Inflammatory macrophage treated with lipopolysaccharide for 1 hour (primary cell): ENCODE measurements at regions not wholly inside any gene's neighbourhood (a gene's known extent, or its start where the extent isn't known, plus 50 kb on each side); places are given as distances from the start of the nearest gene placed in this dataset.
"Not testable (repeated sequence)": the region's sequence is repeated elsewhere in the genome, so short reads cannot be mapped to it uniquely, and the experiment has no call there.

ENCODE experiments used
- DNase-seq, 2 donors: peaks; one replicate each; pipeline ENCODE4 v3.0.0-alpha.2; 2020 to 2022

DNA sequence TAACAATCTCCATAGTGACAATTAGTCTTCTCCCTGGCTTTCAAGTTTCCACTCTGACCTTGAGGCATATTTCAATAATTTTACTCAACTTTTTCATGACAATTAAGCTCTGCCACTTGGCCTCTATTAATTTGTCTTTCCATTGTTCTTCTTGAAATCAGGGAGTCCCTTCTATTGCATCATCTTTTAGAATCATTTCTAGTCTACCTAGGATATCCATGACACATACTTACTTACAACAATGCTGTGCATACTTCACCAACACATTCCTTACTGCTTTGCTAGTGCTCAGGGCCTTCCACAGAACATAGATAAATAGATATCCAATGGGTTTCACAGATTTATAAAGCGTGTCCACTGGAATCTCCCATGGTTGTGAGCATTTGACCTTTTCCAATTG is 331.5 kb upstream of the LRP1B start:
- DNase-seq = no peak

DNA sequence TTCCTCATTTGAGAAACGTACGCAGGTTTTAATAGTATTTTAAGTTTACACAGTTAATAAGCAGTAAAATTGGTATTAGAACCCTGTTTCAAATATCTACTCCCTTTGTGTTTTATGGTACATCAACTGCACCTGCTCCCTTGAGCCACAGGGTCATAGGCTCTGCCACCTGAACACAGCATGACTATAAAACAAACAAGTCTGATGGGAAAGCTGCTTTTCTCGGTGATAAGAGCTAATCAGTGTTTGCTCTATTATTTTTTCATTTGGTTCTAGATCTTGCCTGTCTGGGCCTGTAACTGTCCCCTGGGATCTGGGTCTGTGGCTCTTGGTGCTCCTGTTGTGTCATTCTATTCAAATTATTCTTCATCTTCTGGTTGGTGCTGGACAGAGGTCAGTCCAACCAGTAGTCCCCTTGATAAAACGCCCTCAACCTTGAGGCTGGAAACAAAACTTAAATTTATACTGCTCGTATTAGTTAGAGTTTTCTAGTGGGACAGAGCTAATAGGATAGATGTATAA is 314.8 kb upstream of the LRP1B start:
- no peak for DNase-seq

DNA sequence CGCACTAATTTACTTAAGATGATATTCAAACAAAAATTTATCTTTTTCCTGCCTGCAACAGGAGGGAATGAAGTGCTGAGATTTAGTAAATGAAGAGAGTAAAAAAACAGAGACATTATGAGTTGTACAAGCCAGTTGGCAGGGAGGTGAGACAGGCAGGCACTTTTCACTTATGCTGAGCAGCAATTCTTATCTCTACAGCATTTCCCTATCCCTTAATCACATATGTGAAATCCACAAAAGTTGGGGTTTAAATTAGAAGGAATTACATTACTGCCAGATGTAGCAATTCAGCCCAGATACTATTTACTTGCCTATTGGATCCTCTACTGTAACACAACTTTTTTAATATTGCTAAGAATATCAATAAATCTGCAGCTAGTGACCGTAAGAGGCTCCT is 314.2 kb upstream of the LRP1B start:
- DNase-seq = no peak

DNA sequence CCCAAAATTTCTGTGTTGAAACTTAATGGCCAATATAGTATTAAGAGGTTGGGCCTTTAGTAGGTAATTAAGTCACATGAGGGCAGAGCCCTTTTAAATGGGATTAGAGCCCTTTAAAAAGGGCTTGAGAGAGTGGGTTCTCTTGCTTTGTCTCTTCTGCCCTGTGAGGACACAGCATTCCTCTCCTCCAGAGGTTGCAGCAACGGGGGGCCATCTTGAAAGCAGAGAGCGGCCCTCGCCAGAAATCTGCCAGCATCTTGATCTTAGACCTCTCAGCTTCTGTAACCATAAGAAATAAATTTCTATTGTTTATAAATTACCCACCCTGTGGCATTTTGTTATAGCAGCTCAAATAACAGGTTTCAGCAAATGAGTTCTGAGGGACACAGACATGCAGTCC is 305.0 kb upstream of the LRP1B start:
- no peak for DNase-seq

DNA sequence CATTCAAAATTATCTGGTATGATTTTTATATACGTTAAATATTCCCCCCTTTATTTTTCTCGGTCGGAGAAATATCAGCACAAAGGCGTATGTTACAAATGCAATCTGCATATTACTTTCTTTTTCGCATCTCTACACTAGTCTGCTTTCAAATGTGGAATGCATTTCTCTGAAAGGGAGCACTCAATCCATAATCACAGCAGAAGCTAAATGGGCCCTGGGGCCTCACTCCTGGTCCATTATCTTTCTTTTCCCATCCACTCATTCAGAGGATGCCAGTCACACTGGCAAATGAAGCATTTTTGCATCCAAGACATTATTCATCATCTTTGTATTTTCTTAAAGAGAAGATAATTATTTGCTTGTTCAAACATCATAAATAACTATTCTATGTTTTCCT is 295.2 kb upstream of the LRP1B start:
- no peak for DNase-seq

DNA sequence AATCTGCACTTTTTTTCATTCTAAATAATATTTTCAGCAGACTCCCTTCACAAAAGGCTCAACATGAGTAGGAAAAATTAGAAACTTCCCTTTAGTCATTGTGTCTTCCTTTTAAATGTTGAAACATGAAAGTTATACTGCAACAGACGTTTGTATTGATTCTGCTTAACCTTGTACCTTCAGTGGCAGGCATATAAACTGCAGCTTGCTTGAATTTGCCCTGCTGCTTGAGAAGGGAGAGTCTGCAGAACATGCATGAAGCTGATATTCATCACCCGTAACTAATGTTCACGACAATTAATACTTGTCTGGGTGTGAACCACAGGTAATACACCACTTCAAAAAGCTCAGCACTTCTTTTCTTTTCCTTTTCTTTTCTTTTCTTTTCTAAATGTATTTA is 294.7 kb upstream of the LRP1B start:
- DNase-seq = no peak

DNA sequence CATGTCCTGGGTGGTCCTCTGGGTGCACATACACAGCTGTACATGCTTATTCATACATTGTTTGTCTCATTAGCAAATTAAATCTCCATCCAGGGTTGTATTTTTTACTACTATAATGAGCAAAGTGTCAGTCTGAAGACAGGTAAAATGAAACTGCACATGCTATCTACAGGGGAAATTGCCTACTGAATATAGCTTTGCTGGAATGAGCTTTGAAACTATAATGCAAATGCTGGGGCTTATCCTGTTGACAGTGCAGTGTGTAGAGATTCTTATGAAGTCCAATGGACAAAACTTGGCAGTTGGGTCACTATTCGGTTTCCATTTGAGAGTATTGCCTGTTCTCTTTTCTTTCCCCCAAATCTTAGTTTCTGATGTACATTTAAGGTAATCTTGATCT is 292.8 kb upstream of the LRP1B start:
- DNase-seq = no peak

DNA sequence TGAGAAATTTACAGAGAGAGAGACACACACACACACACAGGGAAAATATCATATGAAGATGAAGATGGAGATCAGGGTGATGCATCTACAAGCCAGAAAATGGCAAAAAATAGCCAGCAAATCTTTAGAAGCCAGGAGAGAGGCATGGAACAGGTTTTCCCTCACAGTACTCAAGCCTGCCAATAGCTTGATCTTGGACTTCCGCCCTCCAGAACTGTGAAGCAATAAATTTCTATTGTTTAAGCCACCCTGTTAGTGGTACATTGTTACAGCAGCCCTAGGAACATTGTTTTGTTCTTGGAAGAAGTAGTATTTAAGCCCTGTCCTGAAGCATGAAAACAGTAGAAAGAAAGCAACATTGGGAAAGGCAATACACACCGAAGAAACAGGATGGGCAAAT is 292.0 kb upstream of the LRP1B start:
- no peak for DNase-seq

DNA sequence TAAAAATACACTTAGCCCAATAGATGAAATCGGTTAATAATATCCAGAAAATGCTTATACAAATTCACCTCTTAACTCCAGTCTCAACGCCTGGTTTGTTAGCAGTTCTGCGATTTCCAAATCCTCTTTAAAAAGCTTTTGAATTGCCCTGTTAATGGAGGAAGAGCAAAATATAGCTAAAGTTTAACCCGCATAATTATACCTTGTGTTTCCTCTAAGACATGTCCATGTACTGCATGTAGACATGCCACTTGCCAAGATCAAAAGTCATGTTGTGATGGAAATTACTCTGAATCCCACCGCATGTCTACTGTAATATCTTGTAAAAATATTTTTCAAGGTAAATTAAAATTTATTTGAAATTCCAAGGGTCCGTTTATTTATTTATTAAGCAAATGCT is 291.2 kb upstream of the LRP1B start:
- DNase-seq = no peak

DNA sequence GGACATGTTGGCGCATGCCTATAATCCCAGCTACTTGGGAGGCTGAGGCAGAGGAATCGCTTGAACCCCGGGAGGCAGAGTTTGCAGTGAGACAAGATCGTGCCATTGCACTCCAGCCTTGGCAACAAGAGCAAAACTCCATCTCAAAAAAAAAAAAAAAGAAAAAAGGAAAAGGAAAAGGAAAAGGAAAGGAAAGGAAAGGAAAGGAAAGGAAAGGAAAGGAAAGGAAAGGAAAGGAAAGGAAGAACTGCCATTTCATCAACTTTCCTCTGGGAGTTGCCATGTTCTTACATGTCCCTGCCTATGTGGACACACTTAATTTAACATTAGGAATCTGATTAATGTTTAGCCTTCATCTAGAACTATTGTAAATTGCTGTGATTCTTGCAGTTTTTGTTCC is 287.9 kb upstream of the LRP1B start:
- not testable (repeated sequence) for DNase-seq

DNA sequence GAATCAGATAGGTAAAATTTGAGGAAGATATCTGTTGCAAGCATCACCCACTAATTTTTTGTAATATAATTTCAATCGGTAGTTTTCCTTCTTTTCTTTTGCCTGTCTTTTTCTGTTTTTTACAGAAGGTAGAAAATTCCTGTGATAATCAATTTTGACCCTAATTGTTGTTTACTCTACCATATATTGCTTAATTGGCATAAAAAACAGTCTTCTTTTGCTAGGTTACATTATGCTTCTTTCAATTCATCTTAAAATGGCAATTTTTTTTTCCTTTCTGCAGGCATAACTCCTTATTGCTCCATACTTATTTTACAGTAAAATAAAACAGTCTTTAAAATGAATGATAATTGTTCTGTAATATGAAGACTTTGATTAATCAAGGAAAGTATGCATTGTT is 286.2 kb upstream of the LRP1B start:
- DNase-seq = no peak

DNA sequence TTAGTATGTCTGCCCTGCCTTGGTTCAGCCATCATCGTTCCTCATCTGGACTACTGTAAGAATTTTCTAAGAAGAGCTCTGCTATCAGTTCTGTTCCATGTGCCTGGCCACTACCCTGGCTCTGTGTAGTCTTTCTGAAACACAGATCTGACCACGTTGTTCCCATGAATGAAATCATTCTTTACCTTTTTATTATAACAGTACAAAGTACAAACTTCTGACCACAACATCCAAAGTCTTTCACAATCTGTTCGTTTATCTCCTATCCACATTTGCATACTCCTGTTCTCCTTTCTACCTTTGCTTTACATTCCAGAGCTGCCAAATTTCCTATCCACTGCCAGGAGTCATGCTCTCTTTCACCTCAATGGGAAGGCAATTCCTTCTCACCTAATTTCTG is 284.6 kb upstream of the LRP1B start:
- DNase-seq = no peak

DNA sequence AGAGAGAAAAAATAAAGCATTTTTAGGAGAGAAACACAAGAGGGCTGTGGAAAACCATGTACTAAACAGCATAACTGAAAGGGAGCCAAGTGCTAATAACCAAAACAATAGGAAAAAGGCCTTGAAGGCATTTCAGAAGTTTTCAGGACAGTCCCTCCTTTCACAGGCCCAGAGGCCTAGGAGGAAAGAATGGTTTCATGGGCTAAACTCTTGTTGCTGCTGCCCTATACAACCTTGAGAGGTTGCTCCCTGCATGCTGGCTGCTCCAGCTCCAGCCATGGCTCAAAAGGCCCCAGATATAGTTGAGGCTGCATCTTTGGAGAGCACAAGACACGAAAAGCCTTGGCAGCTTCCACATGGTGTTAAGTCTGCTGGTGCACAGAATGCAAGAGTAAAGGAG is 267.4 kb upstream of the LRP1B start:
- no peak for DNase-seq

DNA sequence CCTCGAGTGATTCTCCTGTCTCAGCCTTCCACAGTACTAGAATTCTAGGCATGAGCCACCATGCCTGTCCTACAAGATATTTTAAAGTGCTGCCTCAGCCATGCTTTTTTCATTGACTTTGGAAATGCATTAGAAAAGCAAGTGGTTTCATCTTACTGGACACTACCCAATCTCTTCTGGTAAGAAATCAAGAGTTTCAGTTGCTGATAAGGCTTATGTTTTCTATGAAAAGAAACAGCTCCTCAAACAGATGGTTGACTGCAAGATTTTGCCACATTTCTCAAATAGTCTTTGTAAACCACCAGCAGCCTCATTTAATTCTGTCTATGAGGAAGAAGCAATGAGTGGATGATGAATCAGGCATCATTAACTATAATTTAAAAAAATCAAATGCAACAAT is 264.5 kb upstream of the LRP1B start:
- no peak for DNase-seq

DNA sequence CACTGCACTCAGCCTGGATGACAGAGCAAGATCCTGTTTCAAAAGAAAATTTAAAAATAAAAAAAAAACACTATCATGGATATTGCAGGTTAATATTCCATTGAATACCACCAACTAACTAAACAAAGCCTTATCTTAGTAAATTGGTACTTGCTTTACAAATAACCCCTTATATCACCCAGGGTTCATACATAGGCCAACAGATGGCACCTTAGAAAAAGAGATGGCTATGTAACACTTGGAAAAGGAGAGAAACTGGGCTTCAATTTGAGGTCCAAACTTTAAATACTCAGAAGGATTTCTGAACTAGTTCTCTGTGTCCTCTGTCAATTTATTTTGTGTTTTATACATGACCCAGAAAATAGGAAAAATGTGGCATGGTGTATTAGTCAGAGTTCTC is 249.6 kb upstream of the LRP1B start:
- no peak for DNase-seq

DNA sequence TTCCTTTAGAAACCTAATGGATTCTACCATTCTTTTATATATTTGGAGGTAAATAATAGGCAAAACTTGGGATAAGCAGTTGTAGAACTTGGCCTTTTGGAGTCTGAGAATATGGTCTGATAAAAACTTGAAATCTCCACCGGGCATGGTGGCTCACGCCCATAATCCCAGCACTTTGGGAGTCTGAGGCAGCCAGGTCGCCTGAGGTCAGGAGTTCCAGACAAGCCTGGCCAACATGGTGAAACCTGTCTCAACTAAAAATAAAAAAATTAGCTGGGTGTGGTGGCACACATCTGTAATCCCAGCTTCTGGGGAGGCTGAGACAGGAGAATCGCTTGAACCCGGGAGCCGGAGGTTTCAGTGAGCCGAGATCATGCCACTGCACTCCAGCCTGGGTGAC is 231.3 kb upstream of the LRP1B start:
- DNase-seq = not testable (repeated sequence)

DNA sequence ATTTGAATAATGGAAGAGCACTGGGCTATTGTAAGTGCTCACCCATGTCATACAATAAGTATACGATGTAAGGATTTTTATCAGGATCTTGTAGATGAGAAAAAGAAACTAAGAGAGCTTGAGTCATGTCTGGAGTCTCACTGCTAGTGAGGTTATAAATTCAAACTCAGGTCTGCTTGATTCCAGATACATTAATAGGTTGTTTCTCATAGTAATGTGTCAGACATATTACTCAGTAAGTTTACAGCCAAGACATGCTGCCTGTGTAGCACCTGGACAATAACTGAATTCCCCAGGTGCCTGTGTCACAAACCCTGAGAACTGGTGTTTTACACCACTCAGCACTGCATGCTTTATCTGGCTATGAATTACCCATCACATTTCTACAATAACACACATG is 216.9 kb upstream of the LRP1B start:
- DNase-seq = no peak

DNA sequence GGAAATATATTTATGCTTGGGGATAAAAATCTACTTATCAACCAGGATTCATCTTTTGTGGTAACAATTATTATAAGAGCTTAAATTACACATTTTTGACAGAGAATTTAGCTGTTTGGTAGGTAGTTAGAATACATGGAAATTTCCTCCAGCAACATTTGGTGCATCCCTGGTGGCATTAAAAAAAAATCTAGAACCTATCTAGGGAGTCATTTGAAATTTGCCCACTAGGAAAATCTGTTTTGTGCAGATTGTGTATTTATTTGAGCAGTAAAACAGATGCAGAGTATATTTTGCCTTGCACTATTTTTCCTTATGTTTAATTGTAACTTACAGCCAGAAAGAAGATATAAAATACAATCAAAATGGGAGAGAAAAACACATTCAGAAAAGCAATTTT is 208.4 kb upstream of the LRP1B start:
- DNase-seq = no peak

DNA sequence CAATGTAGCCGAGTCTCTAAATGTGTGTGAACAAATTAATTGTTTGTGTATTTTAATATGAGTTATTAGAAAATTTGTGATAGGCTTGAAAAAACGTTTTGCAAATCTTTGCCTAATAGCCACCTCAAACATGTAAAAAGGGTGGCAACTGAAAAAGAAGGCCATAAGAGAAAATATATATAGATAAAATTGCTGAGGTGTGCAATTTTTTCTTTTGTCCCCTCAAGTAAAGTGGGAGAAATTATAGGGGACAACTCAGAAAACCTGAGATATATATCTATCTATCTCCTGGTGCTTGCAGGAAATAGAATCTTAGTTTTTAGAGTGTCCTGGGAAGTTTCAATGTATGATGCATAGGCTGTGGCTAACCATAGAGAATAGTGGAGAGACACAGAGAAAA is 201.4 kb upstream of the LRP1B start:
- DNase-seq = no peak

DNA sequence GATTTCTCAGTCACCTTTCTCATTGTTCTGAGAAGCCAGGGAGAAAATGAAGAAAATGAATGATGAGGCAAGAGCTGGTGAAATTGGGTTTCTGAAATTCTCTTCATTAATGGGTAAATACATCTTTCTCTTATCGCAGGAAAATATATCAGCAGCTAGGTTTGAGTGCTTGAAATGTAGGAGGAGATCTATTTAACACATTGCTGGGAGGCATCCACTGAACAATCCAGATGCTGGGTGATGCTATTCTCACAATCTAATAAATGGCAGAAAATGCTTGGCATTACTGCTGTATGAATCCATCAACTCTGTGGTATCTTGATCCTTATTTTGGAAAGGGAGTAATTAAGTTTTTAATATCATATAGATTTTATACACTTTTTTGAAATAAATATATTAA is 199.6 kb upstream of the LRP1B start:
- no peak for DNase-seq

DNA sequence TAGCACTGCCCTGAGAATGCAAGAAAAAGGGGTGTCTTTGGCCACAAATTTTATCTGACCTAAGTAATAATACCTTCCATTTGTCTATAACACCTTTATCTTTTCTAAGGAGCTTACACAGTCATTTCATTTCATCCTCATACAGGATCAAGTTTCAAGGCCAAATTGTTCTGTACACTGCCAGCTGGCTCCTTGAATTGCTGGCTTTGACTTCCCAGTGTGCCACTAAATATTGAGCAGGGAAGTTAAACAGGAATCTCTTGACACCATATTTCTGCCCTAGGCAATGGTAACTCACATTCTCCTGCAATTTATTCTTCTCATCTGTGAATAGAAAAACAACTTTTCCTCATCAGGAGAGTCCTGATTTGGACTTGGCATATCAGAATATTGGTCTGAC is 195.1 kb upstream of the LRP1B start:
- DNase-seq = no peak

DNA sequence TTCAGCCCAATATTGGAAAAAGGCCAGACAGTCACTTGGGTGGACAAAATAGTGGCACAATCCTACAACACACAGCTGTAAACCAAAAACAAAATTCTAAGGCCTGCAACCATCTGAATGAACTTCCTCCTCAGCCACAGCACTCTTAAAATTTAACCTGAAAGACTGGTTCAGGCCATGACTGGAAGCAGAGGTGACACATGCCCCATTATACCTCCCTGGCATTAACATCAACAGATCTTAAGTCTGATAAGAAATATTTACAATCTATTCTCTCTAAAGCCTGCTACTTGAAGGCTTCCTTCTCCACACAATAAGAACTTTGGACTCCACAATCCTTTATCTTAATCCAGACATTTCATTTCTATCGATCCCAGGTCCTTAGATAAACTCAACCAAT is 192.4 kb upstream of the LRP1B start:
- no peak for DNase-seq

DNA sequence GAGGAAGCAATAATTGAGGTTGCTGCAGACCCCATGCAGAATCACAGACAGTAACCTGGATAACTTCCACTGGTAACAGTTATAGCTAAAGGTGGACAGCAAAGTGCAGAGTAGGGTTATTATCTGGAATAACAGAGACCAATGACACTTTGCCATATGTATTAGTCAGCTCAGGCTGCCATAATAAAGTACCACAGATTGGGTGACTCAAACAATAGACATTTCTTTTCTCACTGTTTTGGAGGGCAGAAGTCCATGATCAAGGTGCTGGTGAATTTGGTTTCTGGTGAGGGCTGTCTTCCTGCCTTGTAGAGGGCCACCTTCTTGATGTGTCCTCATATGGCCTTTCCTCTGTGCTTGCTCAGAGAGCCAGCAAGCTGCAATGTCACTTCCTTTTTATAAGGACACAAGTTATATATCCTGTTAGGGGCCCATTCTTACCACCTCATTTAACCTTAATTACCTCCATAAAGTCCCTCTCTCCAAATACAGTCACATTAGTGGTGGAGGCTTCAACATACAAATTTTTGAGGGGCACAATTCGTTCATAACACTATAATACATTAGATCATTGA is 191.0 kb upstream of the LRP1B start:
- DNase-seq = no peak

DNA sequence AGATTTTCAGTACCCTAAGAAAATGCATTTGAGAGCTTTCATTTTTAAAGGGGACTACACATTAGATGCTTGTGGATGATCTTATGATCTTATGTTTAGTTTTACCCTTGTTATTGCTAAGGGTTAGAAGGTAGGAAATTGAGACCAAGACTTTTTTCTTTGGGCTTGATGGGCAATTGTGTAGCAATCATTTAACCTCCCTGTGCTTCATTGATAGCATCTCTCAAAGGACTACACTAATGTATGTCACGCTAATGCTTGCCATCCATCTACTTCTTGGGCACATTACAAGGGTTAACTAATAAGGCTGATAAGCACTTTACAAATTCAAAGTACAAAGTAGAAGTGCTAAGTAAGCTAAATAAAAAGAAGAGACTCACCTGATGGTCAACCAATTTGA is 189.3 kb upstream of the LRP1B start:
- DNase-seq = no peak

DNA sequence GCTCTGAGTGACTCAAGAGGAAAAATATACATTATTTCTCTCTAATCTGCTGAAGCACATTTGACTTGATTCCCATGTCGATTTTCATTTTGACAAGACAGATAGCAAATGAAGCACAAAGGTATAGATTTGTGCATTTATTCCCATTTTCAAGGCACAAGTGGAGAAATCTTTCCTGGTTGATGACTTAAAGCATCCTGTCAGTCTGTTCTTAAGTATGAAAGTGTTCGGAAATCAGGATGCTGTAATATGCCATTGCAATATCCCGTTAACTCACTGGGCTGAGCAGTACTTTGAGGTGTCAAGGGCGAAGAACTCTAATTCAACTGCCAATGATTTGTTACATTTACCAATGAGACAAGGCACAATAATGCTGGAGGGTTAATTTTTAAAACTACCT is 185.2 kb upstream of the LRP1B start:
- DNase-seq = no peak

DNA sequence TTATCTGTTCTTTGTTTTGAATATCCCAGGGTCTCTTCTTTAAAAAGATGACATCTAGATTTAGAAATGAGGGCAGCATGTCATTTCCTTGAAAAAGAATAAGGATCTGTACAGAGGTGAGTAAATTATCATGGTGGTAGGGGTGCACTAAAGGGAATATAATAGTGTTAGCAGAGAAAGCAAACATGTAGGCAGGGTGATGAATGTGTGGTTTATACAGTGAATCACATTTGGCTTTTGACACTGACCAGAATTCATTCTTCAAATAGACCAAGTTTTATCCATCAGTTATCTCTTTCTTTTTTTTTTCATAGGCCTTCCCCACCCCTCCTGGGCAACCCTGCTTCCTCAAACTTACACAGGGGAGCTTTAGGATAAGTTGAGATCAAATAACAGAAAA is 184.5 kb upstream of the LRP1B start:
- DNase-seq = no peak
